ENCODE measurements at regions not wholly inside any gene's neighbourhood (a gene's known extent, or its start where the extent isn't known, plus 50 kb on each side); places are given as distances from the start of the nearest gene placed in this dataset.

DNA sequence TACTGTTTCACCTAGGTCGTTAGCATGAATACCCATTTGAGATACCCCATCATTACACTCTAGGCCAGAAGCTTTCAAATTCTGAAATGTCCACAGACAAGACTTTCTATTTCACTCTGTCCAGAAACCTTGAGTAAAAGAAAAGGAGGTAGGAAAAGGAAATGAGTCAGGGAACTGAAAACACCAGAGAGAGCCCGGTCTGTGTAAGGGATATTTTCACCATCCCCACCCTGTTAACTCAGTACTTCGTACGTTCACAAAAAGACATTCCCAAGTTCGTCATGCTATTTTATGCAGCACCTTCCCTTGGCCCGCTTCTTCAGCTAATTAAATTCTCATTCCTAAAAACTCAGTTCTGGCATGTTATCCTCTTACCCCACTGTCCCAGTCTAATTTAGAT is 89.4 kb upstream of the SOX2 start:
- DNase-seq (ENCODE audit: low read depth): no peak
- H3K27me3 ChIP-seq (replicated peaks; ENCODE audit: control insufficient read depth, insufficient read depth, low read length): no peaks in the 10 kb centered on the region
- no peaks in the 10 kb centered on the region for H3K9me3 ChIP-seq (ENCODE audit: control insufficient read depth, low read length)
- H3K4me3 ChIP-seq (ENCODE audit: low read length): no peak overlapping the region
- peaks cover 4% of the 10 kb centered on the region for H3K4me1 ChIP-seq (ENCODE audit: control insufficient read depth, insufficient read depth, low read length)
- no peaks in the 10 kb centered on the region for H3K36me3 ChIP-seq (ENCODE audit: control insufficient read depth, insufficient read depth, low read length, severe bottlenecking)
- H3K9ac ChIP-seq (ENCODE audit: low read length): no peak overlapping the region

GRCh38 chr3:181619897-181620296 is 91.8 kb upstream of the SOX2 start:
- no peaks in the 10 kb centered on the region for H3K36me3 ChIP-seq (ENCODE audit: control insufficient read depth, insufficient read depth, low read length, severe bottlenecking)
- H3K9me3 ChIP-seq (ENCODE audit: control insufficient read depth, low read length): no peaks in the 10 kb centered on the region
- no peak overlapping the region for H3K9ac ChIP-seq (ENCODE audit: low read length)
- no peak overlapping the region for H3K4me3 ChIP-seq (ENCODE audit: low read length)
- H3K27me3 ChIP-seq (replicated peaks; ENCODE audit: control insufficient read depth, insufficient read depth, low read length): no peaks in the 10 kb centered on the region
- peaks cover 4% of the 10 kb centered on the region for H3K4me1 ChIP-seq (ENCODE audit: control insufficient read depth, insufficient read depth, low read length)
- no peak for DNase-seq (ENCODE audit: low read depth)

DNA sequence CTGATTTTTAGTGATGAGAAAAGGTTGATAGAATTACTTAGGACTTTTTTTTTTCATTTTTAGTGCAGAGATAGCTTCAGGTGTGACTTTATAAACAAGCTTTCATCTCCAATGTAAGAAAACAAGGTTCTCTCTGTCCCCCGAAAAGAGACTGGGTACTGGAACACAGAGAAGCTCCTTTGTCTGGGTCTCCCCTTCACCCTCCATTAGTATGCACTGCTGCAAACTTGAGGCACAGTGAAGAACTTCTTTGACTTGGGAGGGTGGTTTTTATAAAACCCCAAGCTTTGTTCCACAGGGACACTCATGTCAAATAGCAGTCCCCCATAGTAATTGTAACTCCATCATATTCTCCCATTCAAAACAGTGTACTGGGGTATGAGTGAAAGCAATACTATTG is 93.5 kb upstream of the SOX2 start:
- no peak for DNase-seq (ENCODE audit: low read depth)
- Histone ChIP-seq H3K4me3 (ENCODE audit: low read length) (no peak overlapping the region), H3K4me1 (ENCODE audit: control insufficient read depth, insufficient read depth, low read length) (no peaks in the 10 kb centered on the region), H3K9me3 (ENCODE audit: control insufficient read depth, low read length) (no peaks in the 10 kb centered on the region), H3K27me3 (replicated peaks; ENCODE audit: control insufficient read depth, insufficient read depth, low read length) (no peaks in the 10 kb centered on the region), H3K9ac (ENCODE audit: low read length) (no peak overlapping the region), H3K36me3 (ENCODE audit: control insufficient read depth, insufficient read depth, low read length, severe bottlenecking) (no peaks in the 10 kb centered on the region)

DNA sequence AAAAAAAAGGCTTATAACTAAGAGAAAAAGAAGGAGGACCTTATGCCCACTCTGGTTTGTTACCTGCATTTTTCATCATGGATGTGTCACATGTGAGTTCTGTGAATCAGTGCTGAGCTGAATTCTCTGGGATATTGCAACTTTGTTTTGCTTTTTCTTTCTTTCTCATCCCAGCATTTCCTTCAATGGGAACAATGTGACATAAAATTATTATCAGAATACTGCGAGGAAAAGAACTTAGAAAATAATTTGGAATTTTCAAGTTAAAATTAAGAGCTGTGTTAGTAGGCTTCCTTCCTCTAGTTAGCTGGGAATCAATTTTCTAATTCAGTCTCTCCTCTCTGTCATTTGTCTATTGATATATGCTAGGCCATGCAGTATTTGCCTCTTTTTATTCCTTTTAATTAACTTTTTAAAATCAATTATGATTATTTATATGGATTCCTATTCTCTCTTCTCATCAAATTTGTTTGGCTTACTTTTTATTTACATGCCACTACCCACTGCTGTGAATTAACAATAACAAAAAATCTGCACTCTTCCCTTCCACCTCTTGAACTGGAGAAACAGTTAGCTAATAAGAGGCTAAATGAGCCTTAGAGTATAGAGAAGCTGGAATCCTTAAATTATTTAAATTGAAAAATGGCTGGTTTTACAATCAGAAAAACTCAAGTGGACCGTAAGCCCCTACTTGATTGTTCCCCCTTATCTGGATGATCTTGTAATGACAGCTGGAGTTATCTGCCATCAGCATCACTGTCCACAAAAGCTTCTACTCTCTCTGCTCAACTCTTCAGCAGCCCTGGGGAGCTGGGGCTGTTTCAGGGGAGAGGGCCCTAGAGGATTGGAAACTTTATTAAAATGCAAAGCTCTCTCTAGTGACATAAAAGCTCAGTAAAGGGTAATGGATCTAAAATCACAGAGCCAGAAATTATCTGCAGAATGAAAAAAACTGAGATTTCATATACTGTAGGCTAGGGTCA is 95.3 kb upstream of the SOX2 start:
- Histone ChIP-seq H3K9me3 (ENCODE audit: control insufficient read depth, low read length) (no peaks in the 10 kb centered on the region), H3K4me1 (ENCODE audit: control insufficient read depth, insufficient read depth, low read length) (peaks cover 3% of the 10 kb centered on the region), H3K9ac (ENCODE audit: low read length) (no peak overlapping the region), H3K36me3 (ENCODE audit: control insufficient read depth, insufficient read depth, low read length, severe bottlenecking) (no peaks in the 10 kb centered on the region), H3K4me3 (ENCODE audit: low read length) (no peak overlapping the region), H3K27me3 (replicated peaks; ENCODE audit: control insufficient read depth, insufficient read depth, low read length) (no peaks in the 10 kb centered on the region)
- no peak for DNase-seq (ENCODE audit: low read depth)

DNA sequence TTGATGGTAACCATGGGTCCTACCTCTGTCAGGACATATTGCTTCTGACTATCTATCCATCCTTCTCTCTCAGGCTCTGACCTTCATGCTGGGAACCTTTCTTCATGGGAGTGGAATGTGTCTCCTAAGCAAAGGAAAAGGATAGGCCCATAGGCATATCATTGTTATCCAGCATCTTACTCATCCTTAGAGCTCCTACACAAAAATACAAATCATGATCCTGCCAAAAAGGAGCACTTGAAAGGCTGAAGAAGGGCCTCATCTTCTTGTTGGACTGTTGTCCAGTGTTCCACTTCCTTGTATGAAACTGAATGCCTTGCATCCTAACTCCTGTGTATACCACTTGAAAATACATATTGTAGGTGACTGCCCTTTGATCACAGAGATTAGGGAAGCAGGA is 96.1 kb upstream of the SOX2 start:
- Histone ChIP-seq H3K27me3 (replicated peaks; ENCODE audit: control insufficient read depth, insufficient read depth, low read length) (no peaks in the 10 kb centered on the region), H3K9me3 (ENCODE audit: control insufficient read depth, low read length) (no peaks in the 10 kb centered on the region), H3K9ac (ENCODE audit: low read length) (no peak overlapping the region), H3K4me3 (ENCODE audit: low read length) (no peak overlapping the region), H3K36me3 (ENCODE audit: control insufficient read depth, insufficient read depth, low read length, severe bottlenecking) (no peaks in the 10 kb centered on the region), H3K4me1 (ENCODE audit: control insufficient read depth, insufficient read depth, low read length) (peaks cover 3% of the 10 kb centered on the region)
- no peak for DNase-seq (ENCODE audit: low read depth)

DNA sequence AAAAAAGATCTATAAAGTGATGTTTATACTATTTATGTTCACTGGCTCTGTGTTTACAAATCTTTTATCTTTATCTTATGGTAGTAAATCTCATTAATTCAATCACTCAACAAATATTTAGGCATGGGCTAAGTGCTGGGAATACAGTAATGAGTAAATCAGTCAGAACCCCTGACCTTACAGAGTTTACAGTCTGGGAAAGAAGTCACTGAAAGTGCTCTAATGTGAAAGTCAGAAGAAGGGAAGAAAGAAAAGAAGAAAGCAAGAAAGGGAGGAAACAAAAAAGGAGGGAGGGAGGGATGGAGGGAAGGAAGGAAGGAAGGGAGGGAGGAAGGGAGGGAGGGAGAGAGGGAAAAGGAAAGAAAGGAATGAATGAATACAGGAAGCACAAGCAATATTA is 96.8 kb upstream of the SOX2 start:
- Histone ChIP-seq H3K36me3 (ENCODE audit: control insufficient read depth, insufficient read depth, low read length, severe bottlenecking) (no peaks in the 10 kb centered on the region), H3K4me3 (ENCODE audit: low read length) (no peak overlapping the region), H3K4me1 (ENCODE audit: control insufficient read depth, insufficient read depth, low read length) (peaks cover 3% of the 10 kb centered on the region), H3K9ac (ENCODE audit: low read length) (no peak overlapping the region), H3K9me3 (ENCODE audit: control insufficient read depth, low read length) (no peaks in the 10 kb centered on the region), H3K27me3 (replicated peaks; ENCODE audit: control insufficient read depth, insufficient read depth, low read length) (no peaks in the 10 kb centered on the region)
- no peak for DNase-seq (ENCODE audit: low read depth)

- Histone ChIP-seq H3K27me3 (replicated peaks; ENCODE audit: control insufficient read depth, insufficient read depth, low read length) (no peaks in the 10 kb centered on the region), H3K9me3 (ENCODE audit: control insufficient read depth, low read length) (no peaks in the 10 kb centered on the region), H3K4me3 (ENCODE audit: low read length) (no peak overlapping the region), H3K36me3 (ENCODE audit: control insufficient read depth, insufficient read depth, low read length, severe bottlenecking) (no peaks in the 10 kb centered on the region), H3K4me1 (ENCODE audit: control insufficient read depth, insufficient read depth, low read length) (peaks cover 3% of the 10 kb centered on the region), H3K9ac (ENCODE audit: low read length) (no peak overlapping the region)
- DNase-seq (ENCODE audit: low read depth): no peak
These were observed 97.9 kb upstream of the SOX2 start for GRCh38 chr3:181613813-181614212.

GRCh38 chr3:181613191-181613590 is 98.5 kb upstream of the SOX2 start:
- H3K36me3 ChIP-seq (ENCODE audit: control insufficient read depth, insufficient read depth, low read length, severe bottlenecking): no peaks in the 10 kb centered on the region
- H3K9me3 ChIP-seq (ENCODE audit: control insufficient read depth, low read length): no peaks in the 10 kb centered on the region
- no peak for DNase-seq (ENCODE audit: low read depth)
- peaks cover 3% of the 10 kb centered on the region for H3K4me1 ChIP-seq (ENCODE audit: control insufficient read depth, insufficient read depth, low read length)
- H3K4me3 ChIP-seq (ENCODE audit: low read length): no peak overlapping the region
- no peak overlapping the region for H3K9ac ChIP-seq (ENCODE audit: low read length)
- no peaks in the 10 kb centered on the region for H3K27me3 ChIP-seq (replicated peaks; ENCODE audit: control insufficient read depth, insufficient read depth, low read length)

- no peak for DNase-seq (ENCODE audit: low read depth)
- Histone ChIP-seq H3K27me3 (replicated peaks; ENCODE audit: control insufficient read depth, insufficient read depth, low read length) (no peaks in the 10 kb centered on the region), H3K9me3 (ENCODE audit: control insufficient read depth, low read length) (no peaks in the 10 kb centered on the region), H3K4me1 (ENCODE audit: control insufficient read depth, insufficient read depth, low read length) (peaks cover 3% of the 10 kb centered on the region), H3K9ac (ENCODE audit: low read length) (no peak overlapping the region), H3K36me3 (ENCODE audit: control insufficient read depth, insufficient read depth, low read length, severe bottlenecking) (no peaks in the 10 kb centered on the region), H3K4me3 (ENCODE audit: low read length) (no peak overlapping the region)
These were observed 100.8 kb upstream of the SOX2 start for GRCh38 chr3:181610973-181611265.

- H3K9me3 ChIP-seq (ENCODE audit: control insufficient read depth, low read length): no peaks in the 10 kb centered on the region
- no peak overlapping the region for H3K9ac ChIP-seq (ENCODE audit: low read length)
- no peaks in the 10 kb centered on the region for H3K36me3 ChIP-seq (ENCODE audit: control insufficient read depth, insufficient read depth, low read length, severe bottlenecking)
- peaks cover 3% of the 10 kb centered on the region for H3K4me1 ChIP-seq (ENCODE audit: control insufficient read depth, insufficient read depth, low read length)
- H3K4me3 ChIP-seq (ENCODE audit: low read length): no peak overlapping the region
- no peaks in the 10 kb centered on the region for H3K27me3 ChIP-seq (replicated peaks; ENCODE audit: control insufficient read depth, insufficient read depth, low read length)
- no peak for DNase-seq (ENCODE audit: low read depth)
These were observed 101.4 kb upstream of the SOX2 start for GRCh38 chr3:181610083-181610972.

DNA sequence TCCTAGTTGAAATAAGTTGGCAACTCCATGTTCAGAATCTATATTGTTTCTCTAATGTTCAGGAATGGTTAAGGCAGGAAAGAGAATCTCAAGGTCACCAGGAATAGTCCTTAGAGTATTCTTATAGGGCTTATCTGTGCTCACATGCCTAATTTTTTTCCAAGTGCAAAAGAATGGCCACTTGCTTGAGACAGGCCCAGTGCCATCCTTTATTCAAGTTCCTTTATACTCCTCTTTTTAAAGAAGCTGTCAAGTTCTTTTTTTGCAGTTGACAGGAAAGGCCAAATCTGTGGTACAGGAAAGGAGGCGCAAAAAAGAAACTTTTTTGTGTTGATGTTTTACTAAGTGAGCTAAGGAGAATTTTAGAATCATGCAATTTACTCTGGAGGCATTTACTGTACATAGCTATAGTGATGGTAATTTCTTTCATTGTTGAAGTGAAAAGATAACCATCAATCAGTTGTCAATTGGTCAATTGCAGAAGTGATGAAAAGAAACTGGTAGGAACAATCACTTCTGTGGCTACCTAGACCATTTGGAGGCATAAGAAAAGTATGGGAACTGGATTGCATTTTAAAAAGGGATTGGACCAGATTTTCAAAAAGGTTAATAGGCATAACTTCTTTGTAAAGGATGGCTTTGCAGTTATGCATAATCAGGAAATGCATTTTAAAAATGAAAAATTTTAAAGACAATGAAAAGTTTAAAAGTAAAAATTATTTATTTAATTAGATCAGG is 102.5 kb upstream of the SOX2 start:
- H3K36me3 ChIP-seq (ENCODE audit: control insufficient read depth, insufficient read depth, low read length, severe bottlenecking): no peaks in the 10 kb centered on the region
- H3K9me3 ChIP-seq (ENCODE audit: control insufficient read depth, low read length): no peaks in the 10 kb centered on the region
- no peak overlapping the region for H3K4me3 ChIP-seq (ENCODE audit: low read length)
- no peaks in the 10 kb centered on the region for H3K27me3 ChIP-seq (replicated peaks; ENCODE audit: control insufficient read depth, insufficient read depth, low read length)
- no peak overlapping the region for H3K9ac ChIP-seq (ENCODE audit: low read length)
- no peak for DNase-seq (ENCODE audit: low read depth)
- peaks cover 3% of the 10 kb centered on the region for H3K4me1 ChIP-seq (ENCODE audit: control insufficient read depth, insufficient read depth, low read length)

All from adipocyte (in vitro differentiated cells).